K562 (cell line): ENCODE measurements at regions not wholly inside any gene's neighbourhood (a gene's known extent, or its start where the extent isn't known, plus 50 kb on each side); places are given as distances from the start of the nearest gene placed in this dataset.

Experiments
- ATF3 ChIP-seq, 2 experiments: fragments of 450-650 bp in 1 of 2; sonication (generic) in 1 of 2; formaldehyde crosslinking in 1 of 2; IDR thresholded peaks in 1 of 2; conservative IDR thresholded peaks in 1 of 2; 2 replicates each; pipeline versions ENCODE4 v1.6.1 to v1.8.1; 2016 to 2023; ENCODE audit warnings: mild to moderate bottlenecking in 2 of 2, moderate library complexity in 2 of 2, inconsistent platforms in 1 of 2, missing genetic modification reagents in 1 of 2
- CGGBP1 ChIP-seq: fragments of 250-450 bp; sonication (Bioruptor Pico); IDR thresholded peaks from 2 replicates; pipeline ENCODE4 v1.9.0; 2021; ENCODE audit warnings: mild to moderate bottlenecking
- CTCF ChIP-seq, 3 experiments: IDR thresholded peaks in 2 of 3; conservative IDR thresholded peaks in 1 of 3; 2 replicates each; pipeline ENCODE4 v1.5.1; 2011 to 2012; ENCODE audit warnings: low read length in 3 of 3, mild to moderate bottlenecking in 3 of 3, control low read depth in 2 of 3, improper control_type of control experiment in 1 of 3, inconsistent platforms in 1 of 3, low read depth in 1 of 3, mixed read lengths in 1 of 3, moderate library complexity in 1 of 3; ENCODE audit not compliant: insufficient read depth in 2 of 3
- E2F8 ChIP-seq: fragments of 450-650 bp; IDR thresholded peaks from 2 replicates; pipeline ENCODE4 v1.7.1; 2018; ENCODE audit warnings: mild to moderate bottlenecking, low read depth; ENCODE audit not compliant: partially characterized antibody
- KDM1A ChIP-seq, 2 experiments: fragments of 450-650 bp; IDR thresholded peaks; 2 replicates each; pipeline ENCODE4 v1.6.1; 2016; ENCODE audit warnings: mild to moderate bottlenecking in 2 of 2
- MYBL2 ChIP-seq, 2 experiments: fragments of 450-650 bp in 1 of 2; sonication (generic) in 1 of 2; formaldehyde crosslinking in 1 of 2; IDR thresholded peaks; 2 replicates each; pipeline versions ENCODE4 v1.6.1 to v1.8.1; 2017 to 2022; ENCODE audit warnings: borderline replicate concordance in 1 of 2, inconsistent platforms in 1 of 2, low read depth in 1 of 2, mild to moderate bottlenecking in 1 of 2, missing genetic modification reagents in 1 of 2, moderate library complexity in 1 of 2
- PHF20 ChIP-seq: fragments of 450-650 bp; IDR thresholded peaks from 2 replicates; pipeline ENCODE4 v1.6.1; 2018; ENCODE audit not compliant: partially characterized antibody
- POLR2A ChIP-seq: fragments of 450-650 bp; conservative IDR thresholded peaks from 2 replicates; pipeline ENCODE4 v1.6.1; 2016
- POLR2AphosphoS5 ChIP-seq: IDR thresholded peaks from 2 replicates; pipeline ENCODE4 v1.6.1; 2011; ENCODE audit warnings: mild to moderate bottlenecking, low read depth, low read length, moderate library complexity; ENCODE audit not compliant: control insufficient read depth, insufficient read depth
- TF ChIP-seq, protein P1 (sequence below): fragments of 250-450 bp; sonication (Bioruptor Pico); IDR thresholded peaks from 2 replicates; pipeline ENCODE4 v1.4.0; 2020; ENCODE audit warnings: mild to moderate bottlenecking, moderate library complexity, borderline replicate concordance

DNA sequence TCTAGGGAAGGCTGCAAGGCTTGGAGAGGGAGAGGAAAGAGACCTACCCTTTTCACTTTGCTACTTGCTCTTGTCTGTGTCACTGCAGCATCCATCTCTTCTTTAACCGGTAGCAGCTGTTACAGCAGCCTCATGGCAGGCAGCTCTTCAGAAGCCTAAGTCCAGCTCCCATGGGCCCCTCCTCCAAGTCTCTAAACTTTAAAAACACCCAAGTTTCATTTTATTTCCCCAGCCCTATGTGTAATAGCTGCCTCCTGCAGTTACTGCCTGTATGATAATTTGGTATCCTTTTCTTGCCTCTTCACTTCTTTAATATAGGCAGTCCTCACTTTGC is 313.1 kb upstream of the PIK3R1 start:
- TF ChIP-seq POLR2AphosphoS5, result no peak
- no peak for TF ChIP-seq PHF20
- TF ChIP-seq E2F8, result no peak
- no peak for TF ChIP-seq CTCF (IDR thresholded peaks at IDR 0.05 in 2 of 3, conservative IDR thresholded peaks at IDR 0.05 in 1 of 3; ENCODE audit: insufficient read depth in 2 of 3, low read depth in 1 of 3, low read length in 3 of 3)
- TF ChIP-seq ATF3 (IDR thresholded peaks at IDR 0.05), result no peak
- no peak for TF ChIP-seq ATF3 (CRISPR knock-in tag; conservative IDR thresholded peaks at IDR 0.05)
- TF ChIP-seq POLR2A, result no peak
- TF ChIP-seq KDM1A (IDR thresholded peaks at IDR 0.05), result no peak
- TF ChIP-seq, protein P1, sequence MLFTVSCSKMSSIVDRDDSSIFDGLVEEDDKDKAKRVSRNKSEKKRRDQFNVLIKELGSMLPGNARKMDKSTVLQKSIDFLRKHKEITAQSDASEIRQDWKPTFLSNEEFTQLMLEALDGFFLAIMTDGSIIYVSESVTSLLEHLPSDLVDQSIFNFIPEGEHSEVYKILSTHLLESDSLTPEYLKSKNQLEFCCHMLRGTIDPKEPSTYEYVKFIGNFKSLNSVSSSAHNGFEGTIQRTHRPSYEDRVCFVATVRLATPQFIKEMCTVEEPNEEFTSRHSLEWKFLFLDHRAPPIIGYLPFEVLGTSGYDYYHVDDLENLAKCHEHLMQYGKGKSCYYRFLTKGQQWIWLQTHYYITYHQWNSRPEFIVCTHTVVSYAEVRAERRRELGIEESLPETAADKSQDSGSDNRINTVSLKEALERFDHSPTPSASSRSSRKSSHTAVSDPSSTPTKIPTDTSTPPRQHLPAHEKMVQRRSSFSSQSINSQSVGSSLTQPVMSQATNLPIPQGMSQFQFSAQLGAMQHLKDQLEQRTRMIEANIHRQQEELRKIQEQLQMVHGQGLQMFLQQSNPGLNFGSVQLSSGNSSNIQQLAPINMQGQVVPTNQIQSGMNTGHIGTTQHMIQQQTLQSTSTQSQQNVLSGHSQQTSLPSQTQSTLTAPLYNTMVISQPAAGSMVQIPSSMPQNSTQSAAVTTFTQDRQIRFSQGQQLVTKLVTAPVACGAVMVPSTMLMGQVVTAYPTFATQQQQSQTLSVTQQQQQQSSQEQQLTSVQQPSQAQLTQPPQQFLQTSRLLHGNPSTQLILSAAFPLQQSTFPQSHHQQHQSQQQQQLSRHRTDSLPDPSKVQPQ (CRISPR knock-in tag), result no peak
- TF ChIP-seq CGGBP1, result no peak
- no peak for TF ChIP-seq MYBL2 (IDR thresholded peaks at IDR 0.05; ENCODE audit: low read depth)
- no peak for TF ChIP-seq MYBL2 (CRISPR knock-in tag; IDR thresholded peaks at IDR 0.05; ENCODE audit: borderline replicate concordance)
